ENCODE measurements at regions not wholly inside any gene's neighbourhood (a gene's known extent, or its start where the extent isn't known, plus 50 kb on each side); places are given as distances from the start of the nearest gene placed in this dataset.

DNA sequence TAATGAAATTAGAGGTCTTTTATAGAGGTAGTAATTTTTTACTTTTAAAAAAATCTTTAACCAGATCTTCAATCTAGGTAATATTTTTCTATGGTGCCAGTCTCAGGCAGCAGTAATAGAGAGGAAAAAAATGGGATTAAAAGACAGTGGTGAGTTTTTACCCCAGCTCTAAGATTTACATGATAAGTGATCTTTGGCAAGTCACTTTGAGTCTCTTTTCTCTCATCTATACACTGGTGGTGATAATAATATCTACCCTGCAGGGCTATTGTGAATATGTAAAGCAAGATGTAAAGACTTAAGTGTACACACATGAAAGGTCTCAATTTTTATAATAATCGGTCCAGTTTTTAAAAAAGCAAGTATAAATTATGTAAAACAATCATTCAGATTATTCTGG lies 786.2 kb upstream of the POU3F4 start:
- TF ChIP-seq TCF12 (IDR thresholded peaks at IDR 0.05; ENCODE audit: low read depth, low read length) (no peak), SP1 (IDR thresholded peaks at IDR 0.05; ENCODE audit: low read depth, low read length) (no peak), SIX5 (IDR thresholded peaks at IDR 0.05; ENCODE audit: low read depth, low read length) (no peak), SP2 (IDR thresholded peaks at IDR 0.05; ENCODE audit: low read length) (no peak)
- Histone ChIP-seq H3K23ac (ENCODE audit: insufficient read length) (no peak overlapping the region), H4K8ac (ENCODE audit: extremely low read depth, insufficient read depth, low read length) (no peak overlapping the region), H2BK5ac (ENCODE audit: low read depth, low read length) (no peak overlapping the region), H2AFZ (ENCODE audit: low read length) (no peak overlapping the region), H4K5ac (ENCODE audit: insufficient read length, low read depth, low read length) (no peak overlapping the region), H2BK15ac (ENCODE audit: low read length) (no peak overlapping the region), H2BK120ac (replicated peaks; ENCODE audit: low read depth, low read length) (no peak overlapping the region), H3K79me1 (ENCODE audit: low read depth, low read length) (no peaks in the 10 kb centered on the region), H2BK20ac (ENCODE audit: low read length) (no peak overlapping the region), H3K4me1 (replicated peaks in 1 of 4; ENCODE audit: control insufficient read depth in 3 of 4, insufficient read depth in 4 of 4, low read length in 3 of 4) (peaks cover 0 to 14% (median 0%) of the 10 kb centered on the region in 4 experiments; a peak in 2 of 7 replicates), H3K4me2 (ENCODE audit: insufficient read depth in 1 of 2, low read depth in 2 of 2, low read length in 2 of 2) (no peak overlapping the region), H3K18ac (ENCODE audit: extremely low read depth, low read length) (no peak overlapping the region), H2AK5ac (ENCODE audit: low read depth, low read length) (no peak overlapping the region), H2BK12ac (ENCODE audit: low read depth, low read length) (no peak overlapping the region), H3K4ac (replicated peaks; ENCODE audit: insufficient read length, low read depth, low read length) (no peak overlapping the region), H3K4me3 (ENCODE audit: extremely low read depth in 1 of 4, insufficient read depth in 2 of 4, low read depth in 3 of 4, low read length in 4 of 4) (no peak overlapping the region), H3K79me2 (ENCODE audit: control insufficient read depth in 1 of 2, insufficient read depth in 2 of 2, low read length in 2 of 2) (no peaks in the 10 kb centered on the region), H3K27me3 (replicated peaks in 1 of 4; ENCODE audit: control insufficient read depth in 3 of 4, extremely low read depth in 1 of 4, insufficient read depth in 3 of 4, low read length in 3 of 4) (no peaks in the 10 kb centered on the region), H3K14ac (ENCODE audit: insufficient read length) (no peak overlapping the region), H3K23me2 (ENCODE audit: low read depth, low read length) (no peaks in the 10 kb centered on the region), H3K56ac (replicated peaks; ENCODE audit: insufficient read length, low read depth, low read length) (no peak overlapping the region), H3K9ac (replicated peaks in 1 of 4; ENCODE audit: extremely low read depth in 1 of 4, low read depth in 3 of 4, low read length in 3 of 4) (no peak overlapping the region), H3K9me3 (ENCODE audit: insufficient read depth in 2 of 2, low read depth in 1 of 2, low read length in 1 of 2) (no peaks in the 10 kb centered on the region), H4K20me1 (replicated peaks in 1 of 2; ENCODE audit: control insufficient read depth in 1 of 2, insufficient read depth in 2 of 2, low read length in 2 of 2) (no peaks in the 10 kb centered on the region), H4K91ac (replicated peaks; ENCODE audit: insufficient read length, low read length) (no peak overlapping the region), H3K36me3 (ENCODE audit: control insufficient read depth in 2 of 4, insufficient read depth in 4 of 4, low read length in 3 of 4) (no peaks in the 10 kb centered on the region), H3K27ac (ENCODE audit: low read depth, low read length) (no peak overlapping the region)
- ChIA-PET CTCF (ENCODE audit: partially characterized antibody) (no interaction called here), POLR2A (ENCODE audit: partially characterized antibody) (no interaction called here)
- no peak for FAIRE-seq
- 69% methylated on average over 1 of the region's 1 CpG; no CpG with 5 or more reads in 1 of the 2 experiments for WGBS, 2 experiments (ENCODE audit: extremely low coverage in 1 of 2, insufficient coverage in 1 of 2, insufficient read length in 1 of 2, insufficient replicate concordance in 2 of 2, low coverage in 1 of 2, low lambda C conversion rate in 2 of 2, missing lambda C conversion rate in 1 of 2)
- no peak for DNase-seq (ENCODE audit: low read depth in 1 of 2, low spot score in 2 of 2)

Measured in H1 (cell line).